ENCODE measurements at regions not wholly inside any gene's neighbourhood (a gene's known extent, or its start where the extent isn't known, plus 50 kb on each side); places are given as distances from the start of the nearest gene placed in this dataset.

DNA sequence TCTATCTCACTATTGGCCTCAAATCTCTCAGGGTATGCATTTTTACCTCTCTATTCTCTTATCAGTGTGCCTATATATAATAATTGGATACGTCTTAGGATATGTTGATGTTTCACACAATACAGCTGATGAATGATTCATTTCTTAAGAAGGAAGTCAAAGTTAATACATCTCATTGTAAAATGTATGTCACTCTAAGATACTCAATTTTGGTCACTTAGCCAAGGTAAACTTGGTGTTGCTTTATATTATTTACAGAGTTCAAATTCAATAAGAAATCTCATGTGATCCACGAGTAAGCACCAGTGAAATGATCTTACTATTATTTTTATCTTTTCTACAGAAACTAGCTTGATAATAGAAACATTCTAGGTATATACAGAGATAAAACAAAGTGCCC lies 1266.5 kb downstream of the JRKL start:
- no peak for TF ChIP-seq TAF9B (IDR thresholded peaks at IDR 0.05; ENCODE audit: partially characterized antibody)
- TF ChIP-seq KAT2B (IDR thresholded peaks at IDR 0.05; ENCODE audit: low read depth, low read length) = no peak
- no peak for TF ChIP-seq CBFB (CRISPR knock-in tag; IDR thresholded peaks at IDR 0.05)
- TF ChIP-seq CTCF (IDR thresholded peaks at IDR 0.05 in 2 of 3, conservative IDR thresholded peaks at IDR 0.05 in 1 of 3; ENCODE audit: insufficient read depth in 2 of 3, low read depth in 1 of 3, low read length in 3 of 3) = no peak
- no peak for TF ChIP-seq POLR2AphosphoS5 (IDR thresholded peaks at IDR 0.05; ENCODE audit: control insufficient read depth, insufficient read depth, low read depth, low read length)
- TF ChIP-seq MYBL2 (IDR thresholded peaks at IDR 0.05; ENCODE audit: low read depth) = no peak
- TF ChIP-seq MYBL2 (CRISPR knock-in tag; IDR thresholded peaks at IDR 0.05; ENCODE audit: borderline replicate concordance) = no peak
- TF ChIP-seq FOXA1 (IDR thresholded peaks at IDR 0.05; ENCODE audit: borderline replicate concordance) = no peak
- TF ChIP-seq SPI1 (IDR thresholded peaks at IDR 0.05; ENCODE audit: borderline replicate concordance, low read depth, low read length) = no peak
- TF ChIP-seq TSC22D4 (tag; IDR thresholded peaks at IDR 0.05) = no peak

Data from K562 (cell line).